Fibroblast of skin of right quadriceps (primary cell): ENCODE measurements at regions not wholly inside any gene's neighbourhood (a gene's known extent, or its start where the extent isn't known, plus 50 kb on each side); places are given as distances from the start of the nearest gene placed in this dataset.

Experiments used
- DNase-seq: peaks from one replicate; pipeline ENCODE4 v3.0.0-alpha.2; 2013

GRCh38 chr2:103284750-103285149 lies 522.9 kb downstream of the TMEM182 start:
- no peak for DNase-seq

- DNase-seq, result no peak
Observed at GRCh38 chr2:103285354-103285753, 523.5 kb downstream of the TMEM182 start.

- DNase-seq, result no peak
Observed at GRCh38 chr2:103287746-103288145, 525.9 kb downstream of the TMEM182 start.

GRCh38 chr2:103288696-103289095 lies 526.9 kb downstream of the TMEM182 start:
- DNase-seq, result no peak

- DNase-seq, result no peak
Observed at GRCh38 chr2:103289105-103289725, 527.4 kb downstream of the TMEM182 start.

GRCh38 chr2:103292573-103292972 lies 530.7 kb downstream of the TMEM182 start:
- no peak for DNase-seq

- DNase-seq, result no peak
Observed at GRCh38 chr2:103293067-103293741, 531.4 kb downstream of the TMEM182 start.

- DNase-seq, result no peak
Observed at GRCh38 chr2:103293742-103294077, 531.9 kb downstream of the TMEM182 start.

GRCh38 chr2:103294420-103294819 lies 532.6 kb downstream of the TMEM182 start:
- no peak for DNase-seq

GRCh38 chr2:103295591-103295990 lies 533.8 kb downstream of the TMEM182 start:
- no peak for DNase-seq

- no peak for DNase-seq
Observed at GRCh38 chr2:103324671-103325070, 562.8 kb downstream of the TMEM182 start.

GRCh38 chr2:103327386-103327785 lies 565.6 kb downstream of the TMEM182 start:
- DNase-seq, result no peak

- DNase-seq, result no peak
Observed at GRCh38 chr2:103327966-103328365, 566.1 kb downstream of the TMEM182 start.

GRCh38 chr2:103335403-103335802 lies 573.6 kb downstream of the TMEM182 start:
- DNase-seq, result no peak

- DNase-seq, result no peak
Observed at GRCh38 chr2:103338819-103339218, 577.0 kb downstream of the TMEM182 start.

- DNase-seq, result no peak
Observed at GRCh38 chr2:103346780-103347179, 584.9 kb downstream of the TMEM182 start.

GRCh38 chr2:103353774-103354173 lies 591.9 kb downstream of the TMEM182 start:
- no peak for DNase-seq

GRCh38 chr2:103355287-103355686 lies 593.5 kb downstream of the TMEM182 start:
- no peak for DNase-seq

- DNase-seq, result no peak
Observed at GRCh38 chr2:103361712-103362111, 599.9 kb downstream of the TMEM182 start.

GRCh38 chr2:103363639-103364038 lies 601.8 kb downstream of the TMEM182 start:
- no peak for DNase-seq

GRCh38 chr2:103364177-103364576 lies 602.3 kb downstream of the TMEM182 start:
- no peak for DNase-seq

GRCh38 chr2:103365071-103365470 lies 603.2 kb downstream of the TMEM182 start:
- DNase-seq, result no peak

GRCh38 chr2:103367877-103368276 lies 606.0 kb downstream of the TMEM182 start:
- no peak for DNase-seq

GRCh38 chr2:103383541-103383940 lies 621.7 kb downstream of the TMEM182 start:
- no peak for DNase-seq

- no peak for DNase-seq
Observed at GRCh38 chr2:103386872-103387271, 625.0 kb downstream of the TMEM182 start.
